Choroid plexus epithelial cell (primary cell): ENCODE measurements at regions not wholly inside any gene's neighbourhood (a gene's known extent, or its start where the extent isn't known, plus 50 kb on each side); places are given as distances from the start of the nearest gene placed in this dataset.
A peak's percentile ranks its signal among the peaks of the same experiment; 100 is the strongest.

Experiments
- DNase-seq: peaks from one replicate; pipeline ENCODE4 v3.0.0-alpha.2; 2010; ENCODE audit warnings: low read depth
- H3K4me3 ChIP-seq: 2 replicates; pipeline ENCODE4 v1.5.1; 2011; ENCODE audit warnings: low read depth, mild to moderate bottlenecking, control low read depth, low read length, moderate library complexity
- TF ChIP-seq, protein P1 (sequence below): conservative IDR thresholded peaks from 2 replicates; pipeline ENCODE4 v1.5.1; 2011; ENCODE audit warnings: low read depth, mild to moderate bottlenecking, control low read depth, inconsistent platforms, low read length, moderate library complexity

- TF ChIP-seq, protein P1, sequence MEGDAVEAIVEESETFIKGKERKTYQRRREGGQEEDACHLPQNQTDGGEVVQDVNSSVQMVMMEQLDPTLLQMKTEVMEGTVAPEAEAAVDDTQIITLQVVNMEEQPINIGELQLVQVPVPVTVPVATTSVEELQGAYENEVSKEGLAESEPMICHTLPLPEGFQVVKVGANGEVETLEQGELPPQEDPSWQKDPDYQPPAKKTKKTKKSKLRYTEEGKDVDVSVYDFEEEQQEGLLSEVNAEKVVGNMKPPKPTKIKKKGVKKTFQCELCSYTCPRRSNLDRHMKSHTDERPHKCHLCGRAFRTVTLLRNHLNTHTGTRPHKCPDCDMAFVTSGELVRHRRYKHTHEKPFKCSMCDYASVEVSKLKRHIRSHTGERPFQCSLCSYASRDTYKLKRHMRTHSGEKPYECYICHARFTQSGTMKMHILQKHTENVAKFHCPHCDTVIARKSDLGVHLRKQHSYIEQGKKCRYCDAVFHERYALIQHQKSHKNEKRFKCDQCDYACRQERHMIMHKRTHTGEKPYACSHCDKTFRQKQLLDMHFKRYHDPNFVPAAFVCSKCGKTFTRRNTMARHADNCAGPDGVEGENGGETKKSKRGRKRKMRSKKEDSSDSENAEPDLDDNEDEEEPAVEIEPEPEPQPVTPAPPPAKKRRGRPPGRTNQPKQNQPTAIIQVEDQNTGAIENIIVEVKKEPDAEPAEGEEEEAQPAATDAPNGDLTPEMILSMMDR: no peak
- no peak for DNase-seq
- no peak overlapping the region for H3K4me3 ChIP-seq
Observed at GRCh38 chr3:24802614-24803013, 308.0 kb upstream of the THRB start.

- TF ChIP-seq, protein P1: no peak
- no peak overlapping the region for H3K4me3 ChIP-seq
- no peak for DNase-seq
Observed at GRCh38 chr3:24804095-24804494, 309.4 kb upstream of the THRB start.

- no peak overlapping the region for H3K4me3 ChIP-seq
- DNase-seq: peak; percentile 26
- TF ChIP-seq, protein P1: no peak
Observed at GRCh38 chr3:24810881-24811280, 316.2 kb upstream of the THRB start.

GRCh38 chr3:24812116-24812515 lies 317.5 kb upstream of the THRB start:
- peak; percentile 2 for DNase-seq
- H3K4me3 ChIP-seq: no peak overlapping the region
- TF ChIP-seq, protein P1: no peak

DNA sequence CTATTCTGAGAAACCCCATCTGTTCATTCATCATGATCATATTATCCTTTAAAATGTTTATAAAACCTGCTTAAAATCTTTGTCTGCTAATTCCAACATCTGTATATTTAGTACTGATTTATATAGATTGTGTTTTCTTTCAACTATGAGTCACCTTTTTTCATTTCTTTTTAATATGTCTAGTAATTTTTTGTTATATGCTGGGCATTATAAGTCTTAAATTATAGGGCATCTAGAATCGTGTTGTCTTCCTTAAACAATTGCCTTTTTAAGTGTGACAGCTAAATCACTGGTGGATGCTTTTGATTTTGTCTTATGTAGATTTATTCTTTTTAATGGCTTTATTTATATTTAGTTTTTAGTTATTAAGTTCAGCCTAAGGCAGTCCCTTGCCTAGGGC lies 323.4 kb upstream of the THRB start:
- TF ChIP-seq, protein P1: no peak
- no peak overlapping the region for H3K4me3 ChIP-seq
- no peak for DNase-seq

DNA sequence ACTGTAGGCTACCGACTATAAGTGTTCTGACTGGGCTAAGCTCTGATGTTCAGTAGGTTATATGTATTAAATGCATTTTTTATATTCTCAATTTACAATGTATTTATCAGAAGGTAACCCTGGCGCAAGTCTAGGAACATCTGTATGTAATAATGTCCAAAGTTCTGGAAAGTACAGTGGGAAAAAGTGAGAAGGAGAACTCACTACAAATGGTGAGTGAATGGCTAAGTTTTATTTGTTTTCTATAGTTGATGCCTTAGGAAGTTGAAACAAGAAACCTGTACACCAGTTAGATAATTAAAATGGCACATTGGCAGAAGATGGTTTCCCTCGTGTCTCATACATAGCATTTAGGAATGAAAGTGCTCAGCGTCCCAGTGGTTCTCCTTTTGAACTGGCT lies 333.4 kb upstream of the THRB start:
- TF ChIP-seq, protein P1: no peak

GRCh38 chr3:24828551-24828950 lies 333.9 kb upstream of the THRB start:
- no peak for DNase-seq
- no peak overlapping the region for H3K4me3 ChIP-seq
- TF ChIP-seq, protein P1: no peak

More for the DNA sequence above, 333.4 kb upstream of the THRB start:
- DNase-seq: no peak
- H3K4me3 ChIP-seq: no peak overlapping the region
